Progenitor cell of endocrine pancreas (in vitro differentiated cells): ENCODE measurements at regions not wholly inside any gene's neighbourhood (a gene's known extent, or its start where the extent isn't known, plus 50 kb on each side); places are given as distances from the start of the nearest gene placed in this dataset.

Experiments
- DNase-seq: peaks from one replicate; pipeline ENCODE4 v3.0.0; 2021; ENCODE audit warnings: low spot score; ENCODE audit not compliant: unreplicated experiment
- H3K27ac Mint-ChIP-seq: 2 replicates; pipeline ENCODE4 v1.8.0; 2021; ENCODE audit warnings: mild to moderate bottlenecking, moderate library complexity, mixed read lengths
- H3K27me3 Mint-ChIP-seq: 2 replicates; pipeline ENCODE4 v1.8.0; 2021; ENCODE audit warnings: mixed read lengths
- H3K36me3 Mint-ChIP-seq: 2 replicates; pipeline ENCODE4 v1.8.0; 2022; ENCODE audit warnings: mixed read lengths; ENCODE audit not compliant: insufficient read depth
- H3K4me1 Mint-ChIP-seq: 2 replicates; pipeline ENCODE4 v1.8.0; 2021; ENCODE audit warnings: low read depth, mixed read lengths
- H3K4me3 Mint-ChIP-seq: 2 replicates; pipeline ENCODE4 v1.8.0; 2021; ENCODE audit warnings: low read depth, mild to moderate bottlenecking, moderate library complexity, mixed read lengths
- H3K9me3 Mint-ChIP-seq: 2 replicates; pipeline ENCODE4 v1.8.0; 2021; ENCODE audit warnings: low read depth, mixed read lengths
- CTCF ChIP-seq: fragments of 200-600 bp; sonication (generic); IDR thresholded peaks from one replicate; pipeline ENCODE4 v1.5.0; 2021; ENCODE audit warnings: antibody characterized with exemption, mild to moderate bottlenecking; ENCODE audit not compliant: unreplicated experiment

GRCh38 chr7:32241636-32242035 lies 171.4 kb upstream of the PDE1C start:
- Mint-ChIP-seq H3K4me3 (no peak overlapping the region), H3K36me3 (no peaks in the 10 kb centered on the region), H3K4me1 (no peaks in the 10 kb centered on the region), H3K27ac (no peak overlapping the region), H3K27me3 (no peaks in the 10 kb centered on the region), H3K9me3 (no peaks in the 10 kb centered on the region)
- DNase-seq: no peak
- TF ChIP-seq CTCF: no peak

GRCh38 chr7:32239764-32240163 lies 169.6 kb upstream of the PDE1C start:
- DNase-seq: no peak
- no peaks in the 10 kb centered on the region for H3K4me1 Mint-ChIP-seq
- H3K27me3 Mint-ChIP-seq: no peaks in the 10 kb centered on the region
- no peak overlapping the region for H3K4me3 Mint-ChIP-seq
- peaks cover 10% of the 10 kb centered on the region for H3K9me3 Mint-ChIP-seq
- TF ChIP-seq CTCF: no peak
- H3K27ac Mint-ChIP-seq: no peak overlapping the region
- H3K36me3 Mint-ChIP-seq: no peaks in the 10 kb centered on the region

GRCh38 chr7:32228601-32229000 lies 158.4 kb upstream of the PDE1C start:
- Mint-ChIP-seq H3K27ac (no peak overlapping the region), H3K4me1 (no peaks in the 10 kb centered on the region), H3K36me3 (no peaks in the 10 kb centered on the region), H3K27me3 (peaks cover 6% of the 10 kb centered on the region), H3K4me3 (no peak overlapping the region), H3K9me3 (no peaks in the 10 kb centered on the region)
- TF ChIP-seq CTCF: no peak
- no peak for DNase-seq

- no peaks in the 10 kb centered on the region for H3K9me3 Mint-ChIP-seq
- TF ChIP-seq CTCF: no peak
- no peak for DNase-seq
- peaks cover 10% of the 10 kb centered on the region for H3K27me3 Mint-ChIP-seq
- no peak overlapping the region for H3K27ac Mint-ChIP-seq
- no peaks in the 10 kb centered on the region for H3K36me3 Mint-ChIP-seq
- H3K4me3 Mint-ChIP-seq: no peak overlapping the region
- no peaks in the 10 kb centered on the region for H3K4me1 Mint-ChIP-seq
These were observed 157.5 kb upstream of the PDE1C start for GRCh38 chr7:32227746-32228145.

- Mint-ChIP-seq H3K9me3 (no peaks in the 10 kb centered on the region), H3K27ac (no peak overlapping the region), H3K4me3 (no peak overlapping the region), H3K36me3 (no peaks in the 10 kb centered on the region), H3K4me1 (no peaks in the 10 kb centered on the region), H3K27me3 (peaks cover 16% of the 10 kb centered on the region)
- DNase-seq: no peak
- no peak for TF ChIP-seq CTCF
These were observed 154.1 kb upstream of the PDE1C start for GRCh38 chr7:32224276-32224675.
